Vagina (tissue), 2 donors: ENCODE measurements at regions not wholly inside any gene's neighbourhood (a gene's known extent, or its start where the extent isn't known, plus 50 kb on each side); places are given as distances from the start of the nearest gene placed in this dataset.

Experiments used
- POLR2A ChIP-seq, 2 donors: fragments of 450-650 bp; IDR thresholded peaks; one replicate each; pipeline ENCODE4 v1.6.1; 2017; ENCODE audit warnings: antibody characterized with exemption in 2 of 2, mild to moderate bottlenecking in 2 of 2, moderate library complexity in 2 of 2
- TF ChIP-seq, protein P1 (sequence below), 3 experiments: fragments of 450-650 bp in 2 of 3; fragments of 200-600 bp in 1 of 3; sonication (generic) in 1 of 3; IDR thresholded peaks; one replicate each; pipeline ENCODE4 v1.5.1; 2017 to 2019; ENCODE audit warnings: antibody characterized with exemption in 3 of 3, mild to moderate bottlenecking in 2 of 3, moderate library complexity in 2 of 3

DNA sequence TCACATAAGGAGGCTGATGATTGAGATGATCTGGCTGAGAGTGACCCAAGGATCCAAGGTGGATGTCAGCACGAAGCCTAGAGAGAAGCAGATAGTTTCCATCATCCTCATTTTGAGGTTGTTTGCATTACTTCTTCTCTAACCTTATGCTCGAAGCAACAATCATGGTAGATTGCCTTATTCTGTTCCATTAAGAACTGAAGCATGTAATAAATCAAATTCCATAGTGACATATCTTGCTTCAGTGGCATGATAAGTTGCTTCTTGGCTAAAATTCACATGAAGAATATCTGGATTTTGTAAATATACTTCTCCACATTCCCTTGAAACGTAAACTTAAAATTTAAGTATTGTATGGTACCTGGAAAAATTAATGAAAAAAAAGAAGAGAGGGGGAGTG, 377.8 kb upstream of the DACH1 start:
- TF ChIP-seq, protein P1, sequence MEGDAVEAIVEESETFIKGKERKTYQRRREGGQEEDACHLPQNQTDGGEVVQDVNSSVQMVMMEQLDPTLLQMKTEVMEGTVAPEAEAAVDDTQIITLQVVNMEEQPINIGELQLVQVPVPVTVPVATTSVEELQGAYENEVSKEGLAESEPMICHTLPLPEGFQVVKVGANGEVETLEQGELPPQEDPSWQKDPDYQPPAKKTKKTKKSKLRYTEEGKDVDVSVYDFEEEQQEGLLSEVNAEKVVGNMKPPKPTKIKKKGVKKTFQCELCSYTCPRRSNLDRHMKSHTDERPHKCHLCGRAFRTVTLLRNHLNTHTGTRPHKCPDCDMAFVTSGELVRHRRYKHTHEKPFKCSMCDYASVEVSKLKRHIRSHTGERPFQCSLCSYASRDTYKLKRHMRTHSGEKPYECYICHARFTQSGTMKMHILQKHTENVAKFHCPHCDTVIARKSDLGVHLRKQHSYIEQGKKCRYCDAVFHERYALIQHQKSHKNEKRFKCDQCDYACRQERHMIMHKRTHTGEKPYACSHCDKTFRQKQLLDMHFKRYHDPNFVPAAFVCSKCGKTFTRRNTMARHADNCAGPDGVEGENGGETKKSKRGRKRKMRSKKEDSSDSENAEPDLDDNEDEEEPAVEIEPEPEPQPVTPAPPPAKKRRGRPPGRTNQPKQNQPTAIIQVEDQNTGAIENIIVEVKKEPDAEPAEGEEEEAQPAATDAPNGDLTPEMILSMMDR (IDR thresholded peaks at IDR 0.05) = no peak
- TF ChIP-seq POLR2A (IDR thresholded peaks at IDR 0.05) = no peak
